GM13976 (cell line): ENCODE measurements at regions not wholly inside any gene's neighbourhood (a gene's known extent, or its start where the extent isn't known, plus 50 kb on each side); places are given as distances from the start of the nearest gene placed in this dataset.

ENCODE experiments used
- DNase-seq: peaks from one replicate; pipeline ENCODE4 v3.0.0; 2012; ENCODE audit warnings: low spot score
- CTCF ChIP-seq: IDR thresholded peaks from 2 replicates; pipeline ENCODE4 v1.5.1; 2012; ENCODE audit warnings: borderline replicate concordance, mild to moderate bottlenecking; ENCODE audit not compliant: insufficient read depth; ENCODE audit errors: extremely low read depth, missing control alignments, control extremely low read depth
- in situ Hi-C: fragments of 300-500 bp; cut with MboI; formaldehyde crosslinking; loops from one replicate; pipeline ENCODE4 v1.12.0; 2022; ENCODE audit warnings: low sequenced_read_pairs, mixed read lengths, inconsistent platforms; ENCODE audit not compliant: unreplicated experiment

- no peak for DNase-seq
- no peak for TF ChIP-seq CTCF
- in situ Hi-C loops: no loop called here
Measured at GRCh38 chr2:234377761-234378391, 119.0 kb downstream of the ARL4C start.

DNA sequence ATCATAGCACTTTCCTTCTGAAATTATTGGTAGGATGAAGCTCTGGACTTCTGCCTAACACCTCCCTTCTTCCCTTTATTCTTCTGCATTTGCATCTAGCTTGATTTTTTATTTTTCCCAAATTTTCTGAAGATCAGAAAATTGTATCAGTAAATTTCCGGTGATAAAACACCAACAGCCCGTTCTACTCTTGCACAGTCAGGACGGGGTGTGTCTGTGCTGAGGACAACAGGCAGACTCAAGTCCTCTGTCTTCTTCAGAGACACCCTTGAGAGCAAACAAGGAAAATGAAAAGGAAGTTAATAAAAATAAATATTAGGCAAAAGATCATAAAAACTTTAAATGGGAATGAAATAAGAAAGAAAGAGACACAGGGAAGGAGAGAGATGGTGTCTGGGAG is 120.7 kb downstream of the ARL4C start:
- no peak for DNase-seq
- no peak for TF ChIP-seq CTCF
- in situ Hi-C loops: no loop called here

DNA sequence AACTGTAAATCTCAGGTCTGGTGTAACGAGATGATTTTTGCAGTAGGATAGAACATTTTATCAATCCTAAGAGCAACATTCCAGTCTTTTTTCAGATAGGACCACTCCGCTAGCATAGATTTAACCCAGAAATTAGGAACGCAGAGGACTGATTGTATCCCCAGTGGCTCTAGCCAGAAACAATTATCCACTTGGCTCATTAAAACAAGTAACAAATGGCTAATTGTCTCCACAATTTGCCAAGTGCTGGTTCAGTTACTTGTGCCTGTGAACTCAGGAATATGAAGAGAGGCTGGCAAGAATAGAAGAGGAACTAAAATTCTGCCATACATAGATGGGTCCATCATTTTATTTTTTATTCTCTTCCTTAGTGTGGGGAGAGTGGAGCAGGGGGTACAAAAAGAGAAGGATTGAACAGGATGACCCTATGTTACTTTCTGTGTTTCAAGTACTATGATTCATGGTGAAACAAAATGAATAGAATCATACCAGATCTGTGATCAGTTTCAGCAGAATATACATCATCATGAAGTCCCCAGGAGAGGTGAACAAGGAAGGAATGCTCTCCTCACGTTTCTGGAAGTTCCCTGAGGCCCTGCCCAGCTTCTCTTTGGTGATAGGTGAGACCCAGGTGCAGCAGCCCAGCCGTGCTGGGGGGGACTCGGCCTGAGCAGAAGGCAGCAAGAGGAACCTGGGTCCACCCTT is 121.6 kb downstream of the ARL4C start:
- DNase-seq: no peak
- in situ Hi-C loops: no loop called here
- no peak for TF ChIP-seq CTCF

GRCh38 chr2:234374736-234375135 is 122.1 kb downstream of the ARL4C start:
- TF ChIP-seq CTCF: no peak
- no peak for DNase-seq
- in situ Hi-C loops: no loop called here

GRCh38 chr2:234374150-234374508 is 122.8 kb downstream of the ARL4C start:
- no peak for TF ChIP-seq CTCF

GRCh38 chr2:234373481-234374149 is 123.3 kb downstream of the ARL4C start:
- in situ Hi-C loops: no loop called here
- no peak for DNase-seq
- TF ChIP-seq CTCF: no peak

More at GRCh38 chr2:234374150-234374508, 122.8 kb downstream of the ARL4C start:
- in situ Hi-C loops: no loop called here
- DNase-seq: no peak
